ENCODE measurements at regions not wholly inside any gene's neighbourhood (a gene's known extent, or its start where the extent isn't known, plus 50 kb on each side); places are given as distances from the start of the nearest gene placed in this dataset.

GRCh38 chr7:119665796-119666195, 607.2 kb upstream of the KCND2 start:
- no peaks in the 10 kb centered on the region for H3K36me3 ChIP-seq
- no peaks in the 10 kb centered on the region for H3K4me1 ChIP-seq
- DNase-seq (no peak), FAIRE-seq (no peak), ATAC-seq (no peak)
- no peak for TF ChIP-seq CTCF (IDR thresholded peaks at IDR 0.05)
- no peak overlapping the region for H3K4me3 ChIP-seq
- H3K9me3 ChIP-seq: no peaks in the 10 kb centered on the region
- intact Hi-C loops (cut with DNase I): no loop called here
- H3K27ac ChIP-seq: no peak overlapping the region
- no peaks in the 10 kb centered on the region for H3K27me3 ChIP-seq

- ATAC-seq: no peak
- WGBS, 2 donors: 28 to 54% methylated on average over 2 of the region's 2 CpGs
- DNase-seq: no peak
- no peaks in the 10 kb centered on the region for H3K9me3 ChIP-seq
- H3K27me3 ChIP-seq: no peaks in the 10 kb centered on the region
- TF ChIP-seq CTCF (IDR thresholded peaks at IDR 0.05): no peak
- FAIRE-seq: no peak
- H3K27ac ChIP-seq: no peak overlapping the region
- no peaks in the 10 kb centered on the region for H3K36me3 ChIP-seq
- intact Hi-C loops (cut with DNase I): no loop called here
- H3K4me3 ChIP-seq: no peak overlapping the region
- H3K4me1 ChIP-seq: peaks cover 0 to 5% (median 0%) of the 10 kb centered on the region in 3 donors
Observed at GRCh38 chr7:119681336-119681735, 591.6 kb upstream of the KCND2 start.

GRCh38 chr7:119684763-119685162, 588.2 kb upstream of the KCND2 start:
- intact Hi-C loops (cut with DNase I): no loop called here
- no peak overlapping the region for H3K27ac ChIP-seq
- H3K9me3 ChIP-seq: no peaks in the 10 kb centered on the region
- no peak for FAIRE-seq
- ATAC-seq: no peak
- peaks cover 0 to 5% (median 0%) of the 10 kb centered on the region in 3 donors for H3K4me1 ChIP-seq
- no peaks in the 10 kb centered on the region for H3K27me3 ChIP-seq
- H3K4me3 ChIP-seq: no peak overlapping the region
- no peaks in the 10 kb centered on the region for H3K36me3 ChIP-seq
- DNase-seq: no peak
- TF ChIP-seq CTCF (IDR thresholded peaks at IDR 0.05): no peak

GRCh38 chr7:119685906-119686305, 587.1 kb upstream of the KCND2 start:
- TF ChIP-seq CTCF (IDR thresholded peaks at IDR 0.05): no peak
- no peak overlapping the region for H3K4me3 ChIP-seq
- intact Hi-C loops (cut with DNase I): no loop called here
- FAIRE-seq (no peak), ATAC-seq (no peak), DNase-seq (no peak)
- H3K27me3 ChIP-seq: no peaks in the 10 kb centered on the region
- no peaks in the 10 kb centered on the region for H3K36me3 ChIP-seq
- 52 to 60% methylated on average over 2 of the region's 2 CpGs for WGBS, 2 donors
- H3K27ac ChIP-seq: no peak overlapping the region
- H3K9me3 ChIP-seq: no peaks in the 10 kb centered on the region
- peaks cover 0 to 5% (median 0%) of the 10 kb centered on the region in 3 donors for H3K4me1 ChIP-seq

GRCh38 chr7:119688831-119689230, 584.1 kb upstream of the KCND2 start:
- FAIRE-seq (no peak), ATAC-seq (no peak), DNase-seq (no peak)
- peaks cover 0 to 5% (median 0%) of the 10 kb centered on the region in 3 donors for H3K4me1 ChIP-seq
- TF ChIP-seq CTCF (IDR thresholded peaks at IDR 0.05): no peak
- no peak overlapping the region for H3K4me3 ChIP-seq
- no peaks in the 10 kb centered on the region for H3K27me3 ChIP-seq
- H3K27ac ChIP-seq: no peak overlapping the region
- WGBS, 2 donors: 62 to 66% methylated on average over 2 of the region's 2 CpGs
- no peaks in the 10 kb centered on the region for H3K9me3 ChIP-seq
- no peaks in the 10 kb centered on the region for H3K36me3 ChIP-seq
- intact Hi-C loops (cut with DNase I): no loop called here
